A673 (cell line): ENCODE measurements at regions not wholly inside any gene's neighbourhood (a gene's known extent, or its start where the extent isn't known, plus 50 kb on each side); places are given as distances from the start of the nearest gene placed in this dataset.

Experiments
- BruUV-seq: library from RNA; stranded (reverse); fragments of 400-500 nt; replicated peaks from 2 replicates; lab custom pipeline; 2021; lab: Mats Ljungman, UMichigan
- CTCF ChIA-PET: fragments of 300-600 bp; sonication (Branson Sonifier 250); formaldehyde crosslinking; loops from one replicate; lab custom pipeline; 2022; ENCODE audit warnings: antibody characterized with exemption; lab: Charles Lee
- POLR2A ChIA-PET: fragments of 300-600 bp; sonication (Branson Sonifier 250); formaldehyde crosslinking; loops from one replicate; lab custom pipeline; 2022; ENCODE audit warnings: antibody characterized with exemption; ENCODE audit not compliant: low non-redundant PET; lab: Charles Lee
- DNase-seq: peaks from one replicate; pipeline ENCODE4 v3.0.0-alpha.2; 2015; ENCODE audit warnings: low spot score
- H3K27ac ChIP-seq: fragments of 200-600 bp; sonication (generic); 2 replicates; pipeline ENCODE4 v1.5.1; 2016; ENCODE audit warnings: mixed run types, low read depth, mild to moderate bottlenecking, mixed read lengths, antibody characterized with exemption, low read length; ENCODE audit not compliant: poor library complexity, severe bottlenecking
- H3K27me3 ChIP-seq: fragments of 200-600 bp; sonication (generic); replicated peaks from 2 replicates; pipeline ENCODE4 v1.6.1; 2017; ENCODE audit warnings: mixed run types, low read depth, mild to moderate bottlenecking, mixed read lengths, antibody characterized with exemption, low read length; ENCODE audit not compliant: insufficient read depth, poor library complexity
- H3K36me3 ChIP-seq: fragments of 200-600 bp; sonication (generic); 2 replicates; pipeline ENCODE4 v1.6.1; 2016; ENCODE audit warnings: mixed run types, mild to moderate bottlenecking, mixed read lengths, antibody characterized with exemption, low read length; ENCODE audit not compliant: insufficient read depth, poor library complexity, severe bottlenecking
- H3K4me1 ChIP-seq: fragments of 200-600 bp; sonication (generic); 2 replicates; pipeline ENCODE4 v1.6.1; 2017; ENCODE audit warnings: mixed run types, mild to moderate bottlenecking, mixed read lengths, antibody characterized with exemption, low read length; ENCODE audit not compliant: insufficient read depth, poor library complexity, severe bottlenecking
- H3K4me3 ChIP-seq: fragments of 200-600 bp; sonication (generic); 2 replicates; pipeline ENCODE4 v1.5.1; 2016; ENCODE audit warnings: low read depth, mixed run types, mild to moderate bottlenecking, mixed read lengths, low read length; ENCODE audit not compliant: poor library complexity, severe bottlenecking
- H3K9me3 ChIP-seq: fragments of 200-600 bp; sonication (generic); 2 replicates; pipeline ENCODE4 v1.6.1; 2016; ENCODE audit warnings: mixed run types, low read depth, mild to moderate bottlenecking, mixed read lengths, antibody characterized with exemption, low read length; ENCODE audit not compliant: poor library complexity, severe bottlenecking
- EZH2 ChIP-seq: fragments of 200-600 bp; sonication (generic); IDR thresholded peaks from 2 replicates; pipeline ENCODE4 v1.6.1; 2017; ENCODE audit warnings: borderline replicate concordance, low read depth, mild to moderate bottlenecking, mixed read lengths, antibody characterized with exemption, low read length; ENCODE audit not compliant: poor library complexity, severe bottlenecking
- intact Hi-C: fragments of 100-400 bp; cut with micrococcal nuclease; formaldehyde crosslinking; loops from one replicate; pipeline ENCODE4 v1.10.0; 2022; ENCODE audit not compliant: unreplicated experiment
- TF ChIP-seq, protein P1 (sequence below): fragments of 300-800, 200-600 bp; sonication (generic); conservative IDR thresholded peaks from 2 replicates; pipeline ENCODE4 v1.5.1; 2017; ENCODE audit warnings: low read depth, mild to moderate bottlenecking, antibody characterized with exemption, low read length, moderate library complexity, mixed read lengths

DNA sequence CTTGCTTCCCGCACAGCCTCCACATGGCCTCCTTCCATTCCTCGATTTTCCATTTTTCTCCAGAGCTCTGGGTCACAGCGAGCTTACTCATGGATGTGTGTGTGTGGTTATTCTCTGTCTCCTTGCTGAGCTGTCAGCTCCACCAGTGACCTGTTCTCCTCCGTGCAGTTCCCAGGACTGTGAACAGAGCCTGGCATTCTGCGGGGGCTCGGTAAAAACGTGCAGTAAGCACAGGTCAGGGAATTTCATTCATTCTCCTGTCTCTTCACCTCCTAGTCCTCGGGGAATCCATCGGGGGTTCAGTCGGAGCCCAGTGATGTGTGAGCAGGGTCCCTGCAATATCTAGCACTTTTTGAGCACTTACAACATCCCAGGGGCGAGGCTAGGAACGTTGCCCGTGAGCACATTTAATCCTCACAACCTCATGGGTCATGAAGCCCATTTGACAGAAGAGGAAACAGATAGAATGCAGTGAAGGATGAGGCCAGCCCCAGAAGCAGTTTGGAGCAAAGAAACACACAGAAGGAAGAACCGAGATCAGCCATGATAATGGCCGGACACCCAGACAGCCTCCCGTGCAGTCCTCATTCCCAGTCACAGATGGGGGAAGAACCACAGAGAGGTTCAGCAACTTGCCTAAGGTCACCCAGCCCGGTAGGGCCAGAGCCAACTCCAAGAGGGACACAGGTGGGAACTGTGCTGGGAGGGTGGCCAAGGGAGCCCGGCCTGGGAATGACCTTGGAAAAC, 183.2 kb upstream of the GSE1 start:
- no peaks in the 10 kb centered on the region for H3K27me3 ChIP-seq
- ChIA-PET CTCF (no interaction called here), POLR2A (no interaction called here)
- no peak for TF ChIP-seq EZH2
- TF ChIP-seq, protein P1, sequence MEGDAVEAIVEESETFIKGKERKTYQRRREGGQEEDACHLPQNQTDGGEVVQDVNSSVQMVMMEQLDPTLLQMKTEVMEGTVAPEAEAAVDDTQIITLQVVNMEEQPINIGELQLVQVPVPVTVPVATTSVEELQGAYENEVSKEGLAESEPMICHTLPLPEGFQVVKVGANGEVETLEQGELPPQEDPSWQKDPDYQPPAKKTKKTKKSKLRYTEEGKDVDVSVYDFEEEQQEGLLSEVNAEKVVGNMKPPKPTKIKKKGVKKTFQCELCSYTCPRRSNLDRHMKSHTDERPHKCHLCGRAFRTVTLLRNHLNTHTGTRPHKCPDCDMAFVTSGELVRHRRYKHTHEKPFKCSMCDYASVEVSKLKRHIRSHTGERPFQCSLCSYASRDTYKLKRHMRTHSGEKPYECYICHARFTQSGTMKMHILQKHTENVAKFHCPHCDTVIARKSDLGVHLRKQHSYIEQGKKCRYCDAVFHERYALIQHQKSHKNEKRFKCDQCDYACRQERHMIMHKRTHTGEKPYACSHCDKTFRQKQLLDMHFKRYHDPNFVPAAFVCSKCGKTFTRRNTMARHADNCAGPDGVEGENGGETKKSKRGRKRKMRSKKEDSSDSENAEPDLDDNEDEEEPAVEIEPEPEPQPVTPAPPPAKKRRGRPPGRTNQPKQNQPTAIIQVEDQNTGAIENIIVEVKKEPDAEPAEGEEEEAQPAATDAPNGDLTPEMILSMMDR: no peak
- H3K4me1 ChIP-seq: peaks cover 8% of the 10 kb centered on the region
- intact Hi-C loops: no loop called here
- no peak for DNase-seq
- no peak overlapping the region for H3K4me3 ChIP-seq
- H3K27ac ChIP-seq: no peak overlapping the region
- H3K36me3 ChIP-seq: no peaks in the 10 kb centered on the region
- no peaks in the 10 kb centered on the region for H3K9me3 ChIP-seq
- BruUV-seq: no TSS peak

DNA sequence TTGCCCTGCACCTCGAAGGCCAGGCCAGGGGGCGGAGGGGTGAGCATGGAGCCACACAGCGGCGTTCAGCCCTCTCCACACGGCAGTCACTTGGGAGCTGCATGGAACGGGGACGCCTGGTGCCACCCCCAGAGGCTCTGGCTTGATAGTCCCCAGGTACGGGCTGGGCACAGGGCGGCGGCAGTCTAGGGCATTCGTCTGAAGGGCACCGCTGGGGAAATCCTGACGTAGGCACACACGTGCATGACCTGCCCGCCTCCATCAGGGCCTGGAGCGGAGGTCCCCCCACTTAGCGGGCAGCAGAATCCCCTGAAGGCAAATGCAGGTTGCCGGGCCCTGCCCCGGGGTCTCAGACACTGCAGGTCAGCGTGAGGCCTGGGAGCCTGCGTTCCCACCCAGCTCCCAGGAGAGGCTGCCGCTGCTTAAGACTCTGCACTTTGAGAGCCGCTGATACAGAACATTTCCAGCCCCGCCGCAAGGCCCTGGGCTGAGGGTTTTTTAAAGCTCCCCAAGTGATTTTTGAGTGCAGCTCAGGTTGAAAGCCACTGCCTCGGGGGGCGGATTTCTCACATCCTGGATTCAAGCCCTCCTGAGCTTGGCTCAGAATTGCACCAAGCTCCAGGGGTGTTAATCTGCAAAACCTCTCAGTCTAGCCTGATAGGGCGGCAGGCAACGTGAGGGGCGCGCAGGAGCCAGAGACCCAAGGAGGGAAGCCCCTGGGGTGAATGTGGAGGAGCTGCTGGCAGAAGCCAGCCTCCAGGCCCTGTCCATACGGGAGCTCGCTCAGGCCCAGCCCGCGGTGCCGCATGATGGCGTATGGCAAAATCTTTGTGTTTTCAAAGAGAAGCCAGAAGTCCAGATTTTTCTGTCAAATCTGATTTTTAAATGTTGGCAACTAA, 182.3 kb upstream of the GSE1 start:
- H3K27ac ChIP-seq: no peak overlapping the region
- intact Hi-C loops: no loop called here

More for the DNA sequence above, 182.3 kb upstream of the GSE1 start:
- H3K27me3 ChIP-seq: no peaks in the 10 kb centered on the region
- no peak for DNase-seq
- BruUV-seq: no TSS peak
- TF ChIP-seq, protein P1: no peak
- TF ChIP-seq EZH2: no peak
- H3K36me3 ChIP-seq: no peaks in the 10 kb centered on the region
- H3K9me3 ChIP-seq: no peaks in the 10 kb centered on the region
- POLR2A ChIA-PET: interaction anchor here (0.6 kb wide), 1 partner anchor 11 kb away, joined by 3 read pairs; no protein-coding TSS in a partner anchor
- CTCF ChIA-PET: interaction anchor here (0.6 to 1.1 kb wide), 3 partner anchors 9 to 185 kb away, joined by 3 to 5 read pairs (median 4); no protein-coding TSS in a partner anchor
- no peak overlapping the region for H3K4me3 ChIP-seq
- peaks cover 8% of the 10 kb centered on the region for H3K4me1 ChIP-seq
